SK-N-MC (cell line): ENCODE measurements at regions not wholly inside any gene's neighbourhood (a gene's known extent, or its start where the extent isn't known, plus 50 kb on each side); places are given as distances from the start of the nearest gene placed in this dataset.
"Not testable (repeated sequence)": the region's sequence is repeated elsewhere in the genome, so short reads cannot be mapped to it uniquely, and the experiment has no call there.

ENCODE experiments used
- DNase-seq: peaks from one replicate; pipeline ENCODE4 v3.0.0-alpha.2; 2011; ENCODE audit warnings: low read depth, low spot score
- H3K27ac ChIP-seq: fragments of 200-600 bp; sonication (generic); 2 replicates; pipeline ENCODE4 v1.5.1; 2016; ENCODE audit warnings: mixed run types
- H3K36me3 ChIP-seq: fragments of 200-600 bp; sonication (generic); 2 replicates; pipeline ENCODE4 v1.6.1; 2017; ENCODE audit warnings: antibody characterized with exemption, low read length, mixed read lengths; ENCODE audit not compliant: insufficient read depth
- H3K4me3 ChIP-seq: fragments of 200-600 bp; sonication (generic); 2 replicates; pipeline ENCODE4 v1.5.1; 2016
- H3K9ac ChIP-seq: fragments of 200-600 bp; sonication (generic); 2 replicates; pipeline ENCODE4 v1.8.0; 2017; ENCODE audit warnings: mixed run types, mixed read lengths; ENCODE audit not compliant: insufficient read length
- H3K9me3 ChIP-seq: fragments of 200-600 bp; sonication (generic); 2 replicates; pipeline ENCODE4 v1.6.1; 2017; ENCODE audit warnings: low read depth, mild to moderate bottlenecking, antibody characterized with exemption, low read length, moderate library complexity, mixed read lengths
- EZH2 ChIP-seq: fragments of 200-600 bp; sonication (generic); IDR thresholded peaks from one replicate; pipeline ENCODE4 v1.6.1; 2017; ENCODE audit warnings: antibody characterized with exemption
- FOXP2 ChIP-seq: optimal IDR thresholded peaks from 2 replicates; pipeline ENCODE3; 2011; ENCODE audit warnings: mild to moderate bottlenecking, moderate library complexity; ENCODE audit not compliant: insufficient read depth; ENCODE audit errors: extremely low read length, control extremely low read depth
- POLR2AphosphoS5 ChIP-seq: IDR thresholded peaks from 2 replicates; pipeline ENCODE4 v1.6.1; 2012; ENCODE audit warnings: mild to moderate bottlenecking, low read depth, low read length, borderline replicate concordance

DNA sequence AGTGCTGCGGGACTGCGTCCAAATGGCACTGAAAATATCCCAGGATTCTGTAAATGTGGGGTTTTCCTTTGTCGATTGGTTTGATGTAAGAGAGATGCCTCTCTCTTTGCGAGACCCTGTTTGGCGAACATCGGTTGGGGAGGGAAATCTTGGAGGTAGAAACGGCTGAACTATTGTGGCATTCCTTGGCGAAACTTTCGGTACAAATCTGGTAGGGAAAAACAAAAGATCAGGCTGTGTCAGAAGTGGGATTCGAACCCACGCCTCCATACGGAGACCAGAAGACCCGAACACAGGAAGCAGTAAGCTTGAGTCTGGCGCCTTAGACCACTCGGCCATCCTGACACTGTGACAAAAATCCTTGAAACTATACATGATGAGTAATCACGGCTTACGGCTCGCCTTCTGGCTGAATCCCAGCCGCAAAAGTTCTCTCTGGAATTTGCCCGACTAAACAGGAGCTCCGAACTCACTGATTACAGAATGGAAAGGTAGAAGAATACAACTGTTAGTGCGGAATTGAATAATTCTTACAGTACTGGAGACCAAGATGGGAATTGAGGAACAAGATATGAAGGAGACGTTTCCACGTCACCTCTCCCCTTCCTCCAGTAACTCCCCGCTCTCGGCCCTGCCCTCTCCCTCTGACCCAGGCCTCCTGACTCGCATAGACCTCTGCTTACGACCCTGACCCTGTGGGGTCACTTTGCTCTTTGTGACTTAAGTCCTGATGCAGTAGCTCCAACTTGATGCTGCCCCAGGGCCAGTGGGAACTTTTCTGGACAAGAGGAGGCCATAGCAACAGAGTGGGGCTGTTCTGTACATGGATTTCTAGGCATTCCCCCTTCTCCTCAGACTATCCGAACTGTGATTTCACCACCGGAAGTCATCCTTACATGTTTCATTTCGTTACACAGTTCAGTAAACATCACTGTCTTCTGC is 132.8 kb upstream of the ZNF184 start:
- no peaks in the 10 kb centered on the region for H3K36me3 ChIP-seq
- TF ChIP-seq EZH2 (no peak), FOXP2 (no peak), POLR2AphosphoS5 (no peak)
- peak overlapping the region; percentile 99 for H3K4me3 ChIP-seq
- H3K9me3 ChIP-seq: no peaks in the 10 kb centered on the region
- peak; percentile 75 for DNase-seq
- peak overlapping the region; percentile 83 for H3K9ac ChIP-seq
- peak overlapping the region; percentile 69 for H3K27ac ChIP-seq

DNA sequence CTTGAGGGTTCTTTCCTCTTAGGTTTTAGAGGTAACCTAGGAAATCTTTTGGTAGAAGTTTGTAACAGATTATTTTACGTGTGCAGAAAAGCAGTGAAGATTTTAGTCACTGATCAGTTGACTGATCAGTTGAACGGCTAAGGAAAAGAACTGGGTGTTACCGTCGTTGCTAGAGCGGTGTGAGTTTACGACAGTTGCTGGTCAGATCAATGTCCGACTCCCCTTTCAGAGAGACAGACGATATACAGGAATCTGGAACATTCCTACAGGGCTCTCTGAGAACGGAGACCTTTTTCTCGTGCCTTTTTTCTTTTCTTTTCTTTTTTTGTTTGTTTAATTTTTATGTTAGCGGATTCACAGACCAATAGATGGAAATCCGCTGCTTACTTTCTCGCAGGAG is 132.1 kb upstream of the ZNF184 start:
- H3K9ac ChIP-seq: peak overlapping the region; percentile 83
- no peaks in the 10 kb centered on the region for H3K9me3 ChIP-seq
- no peaks in the 10 kb centered on the region for H3K36me3 ChIP-seq
- peak overlapping the region; percentile 99 for H3K4me3 ChIP-seq
- no peak for DNase-seq
- no peak for TF ChIP-seq EZH2
- no peak for TF ChIP-seq POLR2AphosphoS5
- TF ChIP-seq FOXP2: no peak
- H3K27ac ChIP-seq: peak overlapping the region; percentile 69

- Histone ChIP-seq H3K9ac (no peak overlapping the region), H3K36me3 (no peaks in the 10 kb centered on the region), H3K9me3 (no peaks in the 10 kb centered on the region), H3K4me3 (peak overlapping the region; percentile 71), H3K27ac (no peak overlapping the region)
- no peak for DNase-seq
- no peak for TF ChIP-seq EZH2
- no peak for TF ChIP-seq FOXP2
- no peak for TF ChIP-seq POLR2AphosphoS5
Observed at GRCh38 chr6:27601668-27602254, 128.9 kb upstream of the ZNF184 start.

DNA sequence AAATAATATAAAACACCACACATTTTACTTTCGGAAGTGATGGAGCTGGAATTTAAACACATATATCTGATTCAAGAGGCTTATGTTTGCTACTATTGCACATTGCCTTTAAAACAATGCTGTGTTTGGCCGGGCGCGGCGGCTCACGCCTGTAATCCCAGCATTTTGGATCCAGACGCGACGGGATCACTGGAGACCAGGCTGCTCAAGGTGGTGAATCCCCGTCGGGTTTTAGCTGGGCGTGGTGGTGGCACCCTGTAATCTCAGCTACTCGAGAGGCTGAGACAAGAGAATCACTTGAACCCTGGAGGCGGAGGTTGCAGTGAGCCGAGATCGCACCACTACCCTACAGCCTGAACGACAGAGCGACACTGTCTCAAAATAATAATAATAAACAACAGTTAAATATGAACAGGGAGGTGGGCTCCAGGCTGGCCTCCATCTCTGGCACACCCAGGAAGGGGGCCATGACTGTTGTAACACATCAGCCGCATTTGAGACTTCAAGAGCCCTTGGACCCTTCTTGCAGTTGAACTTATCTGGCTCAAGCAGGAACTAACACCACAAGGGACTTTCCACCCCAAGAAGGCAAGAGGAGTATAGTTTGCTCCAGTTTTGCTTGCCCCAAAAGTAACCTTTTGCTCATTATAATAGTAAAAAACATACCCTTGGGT is 127.1 kb upstream of the ZNF184 start:
- no peak for DNase-seq
- Histone ChIP-seq H3K9me3 (no peaks in the 10 kb centered on the region), H3K27ac (no peak overlapping the region), H3K9ac (no peak overlapping the region), H3K36me3 (no peaks in the 10 kb centered on the region), H3K4me3 (no peak overlapping the region)
- TF ChIP-seq POLR2AphosphoS5 (no peak), FOXP2 (no peak), EZH2 (no peak)

DNA sequence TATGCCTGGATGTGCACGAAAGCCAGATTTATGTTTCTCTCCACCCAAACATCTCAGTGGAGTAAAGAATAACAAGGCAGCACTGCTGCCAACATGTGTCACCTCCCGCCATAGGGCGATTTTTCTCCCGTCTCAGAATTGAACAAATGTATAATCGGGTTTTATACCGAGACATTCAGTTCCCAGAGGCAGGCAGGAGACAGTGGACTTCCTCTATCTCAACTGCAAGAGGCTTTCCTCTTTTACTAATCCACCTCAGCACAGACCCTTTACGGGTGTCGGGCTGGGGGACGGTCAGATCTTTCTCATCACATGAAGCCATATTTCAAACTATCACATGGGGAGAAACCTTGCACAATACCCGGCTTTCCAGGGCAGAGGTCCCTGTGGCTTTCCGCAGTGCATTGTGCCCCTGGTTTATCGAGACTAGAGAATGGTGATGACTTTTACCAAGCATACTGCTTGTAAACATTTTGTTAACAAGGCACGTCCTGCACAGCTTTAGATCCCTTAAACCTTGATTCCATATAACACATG is 124.2 kb upstream of the ZNF184 start:
- H3K9ac ChIP-seq, H3K4me3 ChIP-seq, H3K9me3 ChIP-seq, H3K36me3 ChIP-seq, DNase-seq, H3K27ac ChIP-seq: not testable (repeated sequence)

- Histone ChIP-seq H3K27ac (no peak overlapping the region), H3K9me3 (no peaks in the 10 kb centered on the region), H3K9ac (peak overlapping the region; percentile 45), H3K4me3 (peak overlapping the region; percentile 96), H3K36me3 (no peaks in the 10 kb centered on the region)
- no peak for TF ChIP-seq POLR2AphosphoS5
- TF ChIP-seq FOXP2: no peak
- no peak for TF ChIP-seq EZH2
- no peak for DNase-seq
Observed at GRCh38 chr6:27593861-27594260, 121.0 kb upstream of the ZNF184 start.

- no peak for DNase-seq
- Histone ChIP-seq H3K4me3 (peak overlapping the region; percentile 96), H3K27ac (0 out of 2 replicates have a peak overlapping the region, but pooled peaks have one; percentile 32), H3K9me3 (no peaks in the 10 kb centered on the region), H3K36me3 (no peaks in the 10 kb centered on the region), H3K9ac (peak overlapping the region; percentile 56)
- no peak for TF ChIP-seq EZH2
- TF ChIP-seq FOXP2: no peak
- no peak for TF ChIP-seq POLR2AphosphoS5
Observed at GRCh38 chr6:27593200-27593818, 120.4 kb upstream of the ZNF184 start.
